IPS-NIHi11 (cell line): ENCODE measurements at regions not wholly inside any gene's neighbourhood (a gene's known extent, or its start where the extent isn't known, plus 50 kb on each side); places are given as distances from the start of the nearest gene placed in this dataset.

ENCODE experiments used
- DNase-seq: peaks from one replicate; pipeline ENCODE4 v3.0.0; 2012; ENCODE audit warnings: mixed read lengths, low spot score

- DNase-seq = no peak
Measured at GRCh38 chr6:169165561-169166300, 87.9 kb downstream of the THBS2 start.

GRCh38 chr6:169164986-169165385 is 88.7 kb downstream of the THBS2 start:
- DNase-seq = no peak

- no peak for DNase-seq
Measured at GRCh38 chr6:169164451-169164850, 89.2 kb downstream of the THBS2 start.

- DNase-seq = no peak
Measured at GRCh38 chr6:169163411-169163901, 90.2 kb downstream of the THBS2 start.

GRCh38 chr6:169162752-169163407 is 90.8 kb downstream of the THBS2 start:
- no peak for DNase-seq

GRCh38 chr6:169162249-169162648 is 91.4 kb downstream of the THBS2 start:
- no peak for DNase-seq

- no peak for DNase-seq
Measured at GRCh38 chr6:169161572-169162167, 92.0 kb downstream of the THBS2 start.

- DNase-seq = no peak
Measured at GRCh38 chr6:169160855-169161560, 92.6 kb downstream of the THBS2 start.

GRCh38 chr6:169160091-169160854 is 93.4 kb downstream of the THBS2 start:
- DNase-seq = no peak

GRCh38 chr6:169159331-169159730 is 94.3 kb downstream of the THBS2 start:
- no peak for DNase-seq

- no peak for DNase-seq
Measured at GRCh38 chr6:169158691-169159090, 95.0 kb downstream of the THBS2 start.

- no peak for DNase-seq
Measured at GRCh38 chr6:169158174-169158573, 95.5 kb downstream of the THBS2 start.

GRCh38 chr6:169157197-169158148 is 96.2 kb downstream of the THBS2 start:
- DNase-seq = no peak

GRCh38 chr6:169156793-169157147 is 96.9 kb downstream of the THBS2 start:
- DNase-seq = no peak

GRCh38 chr6:169156108-169156792 is 97.4 kb downstream of the THBS2 start:
- no peak for DNase-seq

GRCh38 chr6:169155481-169155880 is 98.2 kb downstream of the THBS2 start:
- DNase-seq = no peak

- no peak for DNase-seq
Measured at GRCh38 chr6:169153401-169153800, 100.2 kb downstream of the THBS2 start.

- no peak for DNase-seq
Measured at GRCh38 chr6:169146521-169146920, 107.1 kb downstream of the THBS2 start.

- no peak for DNase-seq
Measured at GRCh38 chr6:169145991-169146501, 107.6 kb downstream of the THBS2 start.

- DNase-seq = no peak
Measured at GRCh38 chr6:169145496-169145895, 108.2 kb downstream of the THBS2 start.
